ENCODE measurements at regions not wholly inside any gene's neighbourhood (a gene's known extent, or its start where the extent isn't known, plus 50 kb on each side); places are given as distances from the start of the nearest gene placed in this dataset.

DNA sequence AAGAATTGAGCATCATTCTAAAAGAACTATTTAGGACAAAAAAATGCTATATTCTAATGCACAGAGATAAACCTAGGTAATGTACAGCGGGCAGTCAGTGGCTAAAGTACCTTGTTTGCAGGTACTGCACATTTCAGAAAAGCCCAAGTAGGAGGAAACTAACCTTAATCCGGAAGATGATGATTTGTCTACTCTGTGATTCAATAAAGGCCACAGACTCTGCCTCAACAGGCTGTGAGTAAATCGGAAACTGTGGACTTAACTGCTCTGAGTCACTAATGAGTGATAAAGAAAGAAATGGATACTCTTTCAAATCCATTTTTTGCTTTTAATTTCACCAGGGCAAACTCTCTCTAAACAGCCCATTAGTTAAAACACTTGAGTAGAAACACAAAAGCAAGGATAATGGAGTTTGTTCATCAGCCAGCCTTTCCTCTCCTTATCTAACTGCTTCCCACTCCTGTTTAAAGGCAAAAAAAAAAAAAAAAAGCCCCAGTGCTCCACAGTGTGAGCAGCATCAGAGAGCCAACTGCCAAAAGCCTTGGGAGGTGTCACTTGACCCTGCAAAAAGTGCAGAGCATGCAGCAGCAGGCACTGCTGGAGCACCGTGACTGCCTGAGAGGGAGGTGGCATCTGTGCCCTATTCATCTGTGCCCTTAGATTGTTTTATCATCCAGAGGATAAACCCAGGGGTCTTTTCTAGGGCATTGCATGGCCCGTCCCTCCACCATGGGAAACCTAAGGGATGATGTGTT lies 187.7 kb downstream of the SATB1 start:
- no peaks in the 10 kb centered on the region for H3K4me1 ChIP-seq (ENCODE audit: insufficient read depth, low read length)
- TF ChIP-seq, protein P1, sequence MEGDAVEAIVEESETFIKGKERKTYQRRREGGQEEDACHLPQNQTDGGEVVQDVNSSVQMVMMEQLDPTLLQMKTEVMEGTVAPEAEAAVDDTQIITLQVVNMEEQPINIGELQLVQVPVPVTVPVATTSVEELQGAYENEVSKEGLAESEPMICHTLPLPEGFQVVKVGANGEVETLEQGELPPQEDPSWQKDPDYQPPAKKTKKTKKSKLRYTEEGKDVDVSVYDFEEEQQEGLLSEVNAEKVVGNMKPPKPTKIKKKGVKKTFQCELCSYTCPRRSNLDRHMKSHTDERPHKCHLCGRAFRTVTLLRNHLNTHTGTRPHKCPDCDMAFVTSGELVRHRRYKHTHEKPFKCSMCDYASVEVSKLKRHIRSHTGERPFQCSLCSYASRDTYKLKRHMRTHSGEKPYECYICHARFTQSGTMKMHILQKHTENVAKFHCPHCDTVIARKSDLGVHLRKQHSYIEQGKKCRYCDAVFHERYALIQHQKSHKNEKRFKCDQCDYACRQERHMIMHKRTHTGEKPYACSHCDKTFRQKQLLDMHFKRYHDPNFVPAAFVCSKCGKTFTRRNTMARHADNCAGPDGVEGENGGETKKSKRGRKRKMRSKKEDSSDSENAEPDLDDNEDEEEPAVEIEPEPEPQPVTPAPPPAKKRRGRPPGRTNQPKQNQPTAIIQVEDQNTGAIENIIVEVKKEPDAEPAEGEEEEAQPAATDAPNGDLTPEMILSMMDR (IDR thresholded peaks at IDR 0.05): no peak
- ATAC-seq (ENCODE audit: poor library complexity) (no peak), DNase-seq (no peak)
- H3K27ac ChIP-seq (ENCODE audit: low read depth in 1 of 2, low read length in 2 of 2): no peak overlapping the region
- no peaks in the 10 kb centered on the region for H3K9me3 ChIP-seq (ENCODE audit: control insufficient read depth in 1 of 2, insufficient read depth in 1 of 2, low read length in 2 of 2)
- no peak overlapping the region for H3K4me3 Mint-ChIP-seq
- CTCF ChIA-PET: no interaction called here
- intact Hi-C loops (cut with DNase I, micrococcal nuclease): no loop called here
- peaks cover 7% of the 10 kb centered on the region for H3K27me3 Mint-ChIP-seq
- no peak overlapping the region for H3K27ac Mint-ChIP-seq
- no peaks in the 10 kb centered on the region for H3K36me3 Mint-ChIP-seq (ENCODE audit: low read depth)
- no peaks in the 10 kb centered on the region for H3K9me3 Mint-ChIP-seq
- POLR2A ChIA-PET: no interaction called here
- no peak overlapping the region for H3K4me3 ChIP-seq (ENCODE audit: low read length)
- H3K4me1 Mint-ChIP-seq (ENCODE audit: low read depth): no peaks in the 10 kb centered on the region
- H3K36me3 ChIP-seq (ENCODE audit: insufficient read depth, low read length): no peaks in the 10 kb centered on the region
- no peaks in the 10 kb centered on the region for H3K27me3 ChIP-seq (ENCODE audit: control insufficient read depth in 1 of 2, insufficient read depth in 2 of 2, low read length in 2 of 2)

- Mint-ChIP-seq H3K9me3 (no peaks in the 10 kb centered on the region), H3K36me3 (ENCODE audit: low read depth) (no peaks in the 10 kb centered on the region), H3K27me3 (peaks cover 7% of the 10 kb centered on the region), H3K4me1 (ENCODE audit: low read depth) (no peaks in the 10 kb centered on the region), H3K27ac (no peak overlapping the region), H3K4me3 (no peak overlapping the region)
- H3K36me3 ChIP-seq (ENCODE audit: insufficient read depth, low read length): no peaks in the 10 kb centered on the region
- TF ChIP-seq, protein P1 (IDR thresholded peaks at IDR 0.05): no peak
- ChIA-PET CTCF (no interaction called here), POLR2A (no interaction called here)
- H3K4me1 ChIP-seq (ENCODE audit: insufficient read depth, low read length): no peaks in the 10 kb centered on the region
- H3K9me3 ChIP-seq (ENCODE audit: control insufficient read depth in 1 of 2, insufficient read depth in 1 of 2, low read length in 2 of 2): no peaks in the 10 kb centered on the region
- no peak overlapping the region for H3K4me3 ChIP-seq (ENCODE audit: low read length)
- no peak for DNase-seq
- no peak for ATAC-seq (ENCODE audit: poor library complexity)
- no peaks in the 10 kb centered on the region for H3K27me3 ChIP-seq (ENCODE audit: control insufficient read depth in 1 of 2, insufficient read depth in 2 of 2, low read length in 2 of 2)
- H3K27ac ChIP-seq (ENCODE audit: low read depth in 1 of 2, low read length in 2 of 2): no peak overlapping the region
- intact Hi-C loops (cut with DNase I, micrococcal nuclease): no loop called here
These were observed 188.4 kb downstream of the SATB1 start for GRCh38 chr3:18236726-18237125.

- no peaks in the 10 kb centered on the region for H3K36me3 Mint-ChIP-seq (ENCODE audit: low read depth)
- Histone ChIP-seq H3K4me1 (ENCODE audit: insufficient read depth, low read length) (no peaks in the 10 kb centered on the region), H3K27me3 (ENCODE audit: control insufficient read depth in 1 of 2, insufficient read depth in 2 of 2, low read length in 2 of 2) (peaks cover 0 to 3% of the 10 kb centered on the region in 2 experiments), H3K9me3 (ENCODE audit: control insufficient read depth in 1 of 2, insufficient read depth in 1 of 2, low read length in 2 of 2) (no peaks in the 10 kb centered on the region), H3K27ac (ENCODE audit: low read depth in 1 of 2, low read length in 2 of 2) (no peak overlapping the region), H3K36me3 (ENCODE audit: insufficient read depth, low read length) (no peaks in the 10 kb centered on the region), H3K4me3 (ENCODE audit: low read length) (no peak overlapping the region)
- CTCF ChIA-PET: no interaction called here
- DNase-seq (no peak), ATAC-seq (ENCODE audit: poor library complexity) (no peak)
- no peaks in the 10 kb centered on the region for H3K9me3 Mint-ChIP-seq
- POLR2A ChIA-PET: no interaction called here
- intact Hi-C loops (cut with DNase I, micrococcal nuclease): no loop called here
- TF ChIP-seq, protein P1 (IDR thresholded peaks at IDR 0.05): no peak
- no peak overlapping the region for H3K4me3 Mint-ChIP-seq
- H3K27ac Mint-ChIP-seq: no peak overlapping the region
- peaks cover 4% of the 10 kb centered on the region for H3K27me3 Mint-ChIP-seq
- H3K4me1 Mint-ChIP-seq (ENCODE audit: low read depth): no peaks in the 10 kb centered on the region
These were observed 190.3 kb downstream of the SATB1 start for GRCh38 chr3:18234717-18235335.
